Fibroblast of the aortic adventitia (primary cell): ENCODE measurements at regions not wholly inside any gene's neighbourhood (a gene's known extent, or its start where the extent isn't known, plus 50 kb on each side); places are given as distances from the start of the nearest gene placed in this dataset.

Source experiments
- DNase-seq: peaks from one replicate; pipeline ENCODE4 v3.0.0-alpha.2; 2010; ENCODE audit warnings: low read depth
- H3K4me3 ChIP-seq: 2 replicates; pipeline ENCODE4 v1.5.1; 2011; ENCODE audit warnings: low read depth, mild to moderate bottlenecking, control low read depth, low read length, moderate library complexity
- CTCF ChIP-seq: IDR thresholded peaks from 2 replicates; pipeline ENCODE4 v1.5.1; 2011; ENCODE audit warnings: mild to moderate bottlenecking, low read length, control low read depth, inconsistent platforms; ENCODE audit not compliant: insufficient read depth

GRCh38 chr10:21145751-21146435, 248.8 kb upstream of the NEBL start:
- no peak overlapping the region for H3K4me3 ChIP-seq
- no peak for TF ChIP-seq CTCF
- DNase-seq, result no peak

- no peak overlapping the region for H3K4me3 ChIP-seq
- no peak for TF ChIP-seq CTCF
- no peak for DNase-seq
Measured at GRCh38 chr10:21144047-21144446, 246.9 kb upstream of the NEBL start.

- no peak for TF ChIP-seq CTCF
- no peak for DNase-seq
- H3K4me3 ChIP-seq, result no peak overlapping the region
Measured at GRCh38 chr10:21141946-21142492, 244.9 kb upstream of the NEBL start.

GRCh38 chr10:21138769-21139340, 241.7 kb upstream of the NEBL start:
- no peak for DNase-seq
- no peak overlapping the region for H3K4me3 ChIP-seq
- no peak for TF ChIP-seq CTCF

- peak; percentile 65 for DNase-seq
- no peak for TF ChIP-seq CTCF
Measured at GRCh38 chr10:21135023-21135931, 238.2 kb upstream of the NEBL start.

GRCh38 chr10:21134645-21135022, 237.5 kb upstream of the NEBL start:
- no peak for TF ChIP-seq CTCF
- no peak for DNase-seq
- no peak overlapping the region for H3K4me3 ChIP-seq

More at GRCh38 chr10:21135023-21135931, 238.2 kb upstream of the NEBL start:
- H3K4me3 ChIP-seq, result no peak overlapping the region
